HG02759 (cell line): ENCODE measurements at regions not wholly inside any gene's neighbourhood (a gene's known extent, or its start where the extent isn't known, plus 50 kb on each side); places are given as distances from the start of the nearest gene placed in this dataset.
"Not testable (repeated sequence)": the region's sequence is repeated elsewhere in the genome, so short reads cannot be mapped to it uniquely, and the experiment has no call there.

Experiments used
- ATAC-seq: cut with Tn5 transposase; IDR thresholded peaks from one replicate; pipeline ENCODE4 v1.9.1; 2021; ENCODE audit warnings: mild to moderate bottlenecking, moderate library complexity; ENCODE audit not compliant: unreplicated experiment

DNA sequence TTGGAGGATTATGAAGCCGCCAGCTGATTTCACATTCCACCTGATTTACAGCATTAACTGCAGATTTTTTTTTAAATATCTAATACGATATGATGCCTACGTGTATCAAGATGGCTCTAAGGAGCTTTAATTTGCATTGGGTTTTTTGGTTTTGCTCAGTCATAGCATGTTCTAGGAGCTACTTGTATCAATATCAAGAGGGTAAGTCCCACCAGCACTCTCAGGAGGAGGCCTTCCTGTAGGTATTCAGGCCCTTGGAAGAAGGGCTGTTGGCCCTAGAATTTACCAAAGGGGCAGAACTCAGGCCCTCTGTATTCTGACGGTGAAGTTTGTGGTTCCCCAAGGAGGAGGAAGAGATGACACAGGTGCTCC, 97.2 kb upstream of the IPO5 start:
- no peak for ATAC-seq

DNA sequence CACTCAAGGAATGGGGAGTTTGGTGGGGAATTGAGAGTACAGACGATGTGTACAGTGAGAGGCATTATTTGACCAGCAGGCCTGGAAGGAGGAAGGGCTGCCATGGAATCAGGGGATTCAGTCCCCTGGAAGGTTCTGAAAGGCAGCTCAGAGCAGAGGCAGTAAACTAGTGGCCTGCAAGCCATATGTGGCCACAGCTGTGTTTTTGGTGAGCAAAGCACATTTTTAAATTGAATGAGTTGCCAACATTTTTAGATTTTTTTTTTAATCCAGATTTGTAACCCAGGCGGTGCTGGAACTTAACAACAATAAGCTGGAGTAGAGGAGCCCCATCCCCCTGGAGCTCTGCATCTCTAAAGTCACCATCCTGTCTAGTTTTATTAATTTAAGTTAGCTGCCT, 95.3 kb upstream of the IPO5 start:
- no peak for ATAC-seq

DNA sequence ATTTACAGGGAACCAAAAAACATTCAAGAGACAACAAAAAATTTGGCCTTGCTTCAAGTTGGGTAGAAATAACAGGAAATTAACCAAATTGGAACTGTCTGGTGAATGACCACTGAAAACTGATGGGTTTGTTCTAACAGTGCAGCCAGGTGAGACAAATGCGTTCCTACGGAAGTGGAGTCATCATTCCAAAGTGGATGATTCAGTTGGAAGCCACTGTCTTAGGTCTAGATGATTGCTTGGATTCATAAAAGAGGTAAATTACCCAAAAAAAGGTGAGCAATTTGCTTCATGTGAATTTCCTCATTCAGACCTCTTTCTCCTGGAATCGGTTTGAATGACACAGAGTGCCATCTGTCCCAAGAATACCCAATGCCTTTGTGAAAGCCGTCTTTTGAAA, 87.1 kb upstream of the IPO5 start:
- no peak for ATAC-seq

DNA sequence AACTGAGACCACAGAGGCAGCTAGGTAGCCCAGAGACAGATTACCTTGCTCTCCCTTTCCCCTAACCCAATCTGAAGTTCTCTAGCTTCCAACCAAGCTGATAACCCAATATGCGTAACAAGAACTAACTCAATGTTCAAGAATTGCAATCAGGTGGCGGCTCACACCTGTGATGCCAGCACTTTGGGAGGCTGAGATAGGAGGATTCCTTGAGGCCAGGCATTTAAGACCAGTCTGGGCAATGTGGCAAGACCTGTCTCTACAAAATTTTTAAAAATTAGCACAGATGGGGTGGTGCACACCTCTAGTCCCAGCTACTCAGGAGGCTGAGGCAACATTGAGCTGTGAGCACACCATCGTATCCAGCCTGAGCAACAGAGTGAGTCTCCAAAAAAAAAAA, 86.7 kb upstream of the IPO5 start:
- ATAC-seq = no peak

DNA sequence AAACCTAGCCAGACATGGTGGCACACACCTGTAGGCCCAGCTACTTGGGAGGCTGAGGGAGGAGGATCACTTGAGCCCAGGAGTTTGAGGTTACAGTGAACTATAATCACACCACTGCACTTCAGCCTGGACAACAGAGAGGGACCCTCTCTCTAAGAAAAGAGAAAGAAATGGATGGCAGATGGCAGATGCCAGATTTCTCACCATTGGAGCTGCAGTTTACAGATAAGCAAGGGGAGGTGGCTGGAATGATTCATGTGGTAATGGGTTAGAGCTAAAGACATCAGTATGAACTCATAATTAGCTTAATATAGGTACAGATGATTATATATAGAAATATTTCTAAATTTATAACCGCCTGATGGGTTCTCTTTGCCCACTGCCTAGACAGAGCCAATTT, 80.1 kb upstream of the IPO5 start:
- no peak for ATAC-seq

DNA sequence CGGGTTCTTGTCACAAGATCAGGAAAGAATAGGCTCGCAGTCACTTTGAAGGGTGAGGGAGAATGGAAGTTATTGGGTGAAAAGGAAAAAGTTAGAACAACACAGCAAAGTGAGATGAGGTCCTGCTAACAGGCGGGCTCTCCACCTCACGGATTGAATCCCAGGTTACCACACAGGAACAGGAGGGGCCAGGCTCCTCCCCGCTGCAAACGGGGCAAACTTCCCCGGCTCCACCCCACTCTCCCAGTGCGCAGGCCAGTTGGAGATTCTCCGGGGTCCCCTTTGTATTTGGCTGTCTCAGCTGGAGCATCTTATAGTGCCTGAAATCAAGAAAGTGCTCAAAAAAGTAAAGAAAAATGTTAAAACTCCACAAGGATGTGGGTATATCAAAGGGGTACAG, 78.3 kb upstream of the IPO5 start:
- no peak for ATAC-seq

DNA sequence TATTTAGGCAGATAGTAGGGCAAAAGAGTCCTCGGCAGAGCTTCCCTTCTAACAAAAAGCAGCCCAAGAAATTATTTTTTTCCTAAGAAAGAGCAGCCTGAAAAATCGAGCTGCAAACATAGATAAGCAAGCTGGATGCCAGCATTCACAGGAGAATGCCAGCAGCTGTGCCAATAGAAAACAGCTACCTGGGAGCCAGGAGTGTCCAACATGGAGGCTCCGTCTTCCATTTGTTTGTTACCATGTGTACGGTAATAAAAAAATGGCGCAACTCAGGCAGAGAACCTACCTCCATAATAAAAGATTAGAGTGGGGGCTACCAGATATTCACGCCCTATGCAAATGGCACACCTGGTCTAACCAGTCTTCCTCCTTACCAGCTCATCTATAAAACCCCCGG, 77.6 kb upstream of the IPO5 start:
- no peak for ATAC-seq

DNA sequence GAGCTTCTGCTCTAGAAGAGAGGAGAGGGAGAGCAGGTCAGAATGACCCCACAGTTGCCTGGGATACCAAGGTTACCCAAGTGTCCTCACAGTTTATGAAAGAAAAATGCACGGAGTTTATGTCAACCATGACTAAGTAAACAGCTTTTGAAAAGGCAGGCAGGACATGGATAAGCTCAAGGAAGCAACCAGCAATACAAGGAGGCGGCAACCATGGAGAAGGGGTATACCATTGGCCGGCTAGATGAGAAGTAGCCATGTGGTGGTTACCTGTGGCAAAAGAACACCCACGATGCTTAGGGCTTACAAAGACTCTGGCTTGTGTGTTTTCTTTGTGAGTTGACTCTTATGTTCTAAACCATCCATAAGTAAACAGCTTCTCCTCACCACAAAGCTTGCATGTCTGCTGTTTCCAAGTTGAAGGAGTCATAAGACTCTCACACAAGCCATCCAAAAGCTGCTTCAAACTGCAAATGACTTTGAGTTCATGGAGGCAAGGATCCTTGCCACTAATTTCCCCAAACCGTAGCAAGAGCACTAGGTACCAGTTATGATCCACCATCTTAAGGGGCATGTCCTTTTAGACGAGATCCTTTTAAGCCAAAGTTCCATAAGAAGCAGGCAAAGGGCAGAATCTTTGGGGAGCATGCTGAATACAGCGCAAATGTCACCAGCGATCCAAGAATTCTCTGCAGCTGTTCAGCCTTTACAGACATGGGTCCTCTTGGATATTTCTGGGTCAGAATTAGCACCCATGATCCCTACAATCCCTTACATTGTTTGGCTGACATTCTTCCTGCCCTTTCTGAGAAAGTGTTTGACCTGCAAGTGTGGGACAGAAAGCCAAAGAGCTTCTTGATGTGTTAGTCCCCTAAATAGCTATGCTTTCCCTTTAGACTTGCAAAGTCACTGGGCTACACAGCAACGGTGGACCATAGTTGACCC, 74.8 kb upstream of the IPO5 start:
- no peak for ATAC-seq

DNA sequence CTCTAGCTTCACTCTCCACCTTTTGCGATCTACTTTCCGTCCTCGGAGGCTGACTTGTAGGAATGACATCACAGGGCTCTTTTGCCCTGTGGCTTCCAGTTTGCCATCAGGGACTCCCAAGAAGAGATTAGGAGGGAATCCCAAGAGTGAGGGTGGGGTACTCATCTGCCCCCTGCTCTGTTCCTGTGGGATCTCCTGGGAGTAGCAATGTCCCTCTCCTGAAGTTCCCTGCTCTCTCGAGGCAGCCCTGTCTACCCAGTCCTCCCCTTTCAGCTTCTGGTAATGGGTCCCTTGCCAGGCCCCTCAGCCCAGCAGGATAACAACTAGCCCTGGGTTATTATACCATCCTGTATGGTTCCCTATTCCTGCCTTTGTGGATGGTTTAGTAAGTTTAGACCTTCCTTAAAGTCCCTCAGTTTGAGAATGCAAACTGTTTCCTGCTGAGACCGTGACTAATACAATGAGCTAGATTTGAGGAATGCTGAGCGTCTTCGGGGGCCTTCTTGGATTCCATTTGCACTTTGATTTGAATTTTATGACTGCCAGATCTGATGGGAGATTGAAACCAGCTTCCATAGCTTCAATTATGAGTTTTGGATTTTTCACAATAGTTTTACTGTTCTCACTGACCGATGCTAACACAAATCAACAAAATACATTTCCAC, 73.7 kb upstream of the IPO5 start:
- ATAC-seq = no peak

DNA sequence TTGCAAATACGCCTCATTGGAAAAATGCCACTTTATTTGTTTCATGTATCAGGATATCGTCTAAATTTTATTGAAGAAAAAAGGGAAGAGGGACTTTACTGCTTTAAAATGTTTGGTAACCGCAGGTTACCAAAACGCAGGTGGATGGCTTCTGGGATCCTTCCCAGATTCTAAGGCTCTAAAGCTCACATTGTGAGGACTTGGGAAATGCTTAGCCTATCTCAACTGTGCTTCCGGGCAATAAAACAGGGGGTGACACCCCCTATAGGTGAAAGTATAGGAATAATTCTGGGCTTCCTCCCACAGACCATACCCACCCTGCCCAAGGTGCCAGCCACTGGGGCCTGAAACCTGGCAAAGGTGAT, 73.2 kb upstream of the IPO5 start:
- ATAC-seq = no peak

DNA sequence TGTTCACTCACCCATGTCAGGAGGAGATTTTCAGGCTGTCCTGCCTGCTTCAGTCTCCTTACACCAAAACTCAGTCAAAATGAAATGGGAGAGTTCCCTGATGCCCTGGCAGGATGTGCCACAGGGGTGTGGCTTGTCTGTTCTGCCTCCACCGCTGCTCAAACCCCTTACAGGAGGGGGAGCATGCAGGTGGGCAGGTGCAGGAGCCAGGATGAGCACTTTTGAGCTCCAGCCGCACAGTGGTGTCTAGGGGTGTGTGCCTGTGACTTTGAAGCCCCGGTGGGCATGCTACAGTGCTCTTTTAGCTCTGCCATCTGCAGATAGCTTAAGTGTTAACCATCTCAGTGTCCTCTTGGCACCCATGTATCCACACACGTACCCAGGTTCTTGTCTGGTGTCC, 71.9 kb upstream of the IPO5 start:
- no peak for ATAC-seq

DNA sequence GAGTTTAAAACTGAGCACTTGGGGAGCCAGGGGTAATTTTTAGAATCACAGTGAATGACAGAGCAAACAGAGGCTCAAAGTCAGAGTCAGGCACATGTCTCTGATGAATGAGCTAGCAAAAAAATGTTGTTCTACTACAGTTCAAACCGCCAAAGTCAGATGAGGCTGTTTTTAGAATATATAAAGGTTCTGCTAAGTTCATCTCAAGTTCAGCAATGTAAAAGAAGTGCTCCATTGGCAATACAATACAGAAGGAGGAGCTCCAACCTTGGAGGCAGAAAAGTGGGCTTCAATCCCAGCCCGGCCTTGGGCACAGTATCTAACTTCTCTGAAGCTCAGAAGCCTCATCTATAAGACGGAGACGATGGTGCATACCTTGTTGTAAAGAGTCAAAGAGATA, 70.1 kb upstream of the IPO5 start:
- no peak for ATAC-seq

DNA sequence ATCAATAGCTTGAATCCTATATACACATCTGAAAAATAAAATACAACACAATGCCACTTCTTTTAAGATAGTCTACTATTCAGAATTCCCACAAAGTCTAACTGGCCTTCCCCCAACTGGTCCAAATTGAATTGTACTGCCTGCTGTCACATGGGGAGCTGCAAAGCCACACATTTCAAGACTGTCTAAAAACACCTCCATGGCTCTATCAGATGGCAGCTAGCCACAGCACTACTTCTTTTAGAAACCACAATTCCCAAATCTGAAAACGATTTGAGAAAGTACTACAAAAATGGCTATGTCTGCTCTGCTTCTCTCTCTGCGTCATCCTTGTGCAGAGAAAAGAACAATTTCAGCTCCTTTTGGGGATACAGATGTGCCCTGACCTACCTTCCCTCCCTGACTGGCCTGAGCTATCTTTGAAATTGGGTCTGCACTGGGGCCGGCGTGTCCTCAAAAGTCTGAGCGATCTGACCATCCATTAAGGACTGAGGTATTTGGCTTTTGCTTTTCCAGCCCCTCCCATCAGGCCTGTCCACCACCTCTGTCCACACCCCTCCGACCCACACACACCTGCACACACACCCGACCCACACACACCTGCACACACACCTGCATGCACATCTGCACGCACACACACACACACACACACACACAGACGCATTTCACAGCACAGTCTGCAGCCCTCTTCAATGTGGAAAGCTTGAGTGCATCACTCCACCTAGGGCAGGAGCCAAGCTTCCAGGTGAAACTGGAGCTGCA, 68.6 kb upstream of the IPO5 start:
- no peak for ATAC-seq

DNA sequence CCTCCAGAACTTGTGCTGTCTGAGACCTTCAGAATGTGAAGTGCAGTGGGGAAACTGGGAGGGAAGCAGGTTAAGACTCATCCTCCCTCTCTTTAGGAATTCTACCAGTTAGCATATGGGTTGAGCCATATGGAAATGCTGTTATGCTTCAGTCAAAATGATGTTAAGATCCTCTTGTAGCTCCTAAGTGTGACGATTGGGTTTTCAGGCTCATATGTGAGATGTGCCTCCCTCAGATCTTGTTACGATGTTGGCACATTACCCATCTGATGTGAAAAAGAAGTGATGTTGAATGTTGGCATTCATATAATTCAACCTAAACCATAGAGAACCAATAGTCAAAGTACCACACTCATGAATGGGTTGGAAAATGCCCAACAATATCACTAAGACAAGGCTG, 67.8 kb upstream of the IPO5 start:
- ATAC-seq = no peak

DNA sequence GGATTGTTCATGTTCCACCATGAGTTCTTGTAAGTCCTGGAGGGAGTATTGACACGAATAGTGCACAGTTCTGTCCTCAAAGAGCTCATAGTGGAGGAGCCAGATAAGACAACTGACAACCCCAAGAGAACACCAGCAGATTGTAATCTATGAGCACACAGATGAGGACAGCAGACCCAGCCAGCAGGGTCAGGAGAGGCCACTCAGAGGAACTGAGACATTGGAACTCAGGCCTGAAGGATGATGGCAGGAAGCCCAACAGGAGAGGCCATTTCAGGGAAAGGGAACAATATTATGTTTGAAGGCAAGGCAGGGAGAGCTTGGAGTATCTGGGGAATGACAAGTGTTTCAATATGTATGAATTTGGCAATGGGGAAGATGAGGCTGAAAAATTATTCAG, 63.7 kb upstream of the IPO5 start:
- ATAC-seq = no peak

DNA sequence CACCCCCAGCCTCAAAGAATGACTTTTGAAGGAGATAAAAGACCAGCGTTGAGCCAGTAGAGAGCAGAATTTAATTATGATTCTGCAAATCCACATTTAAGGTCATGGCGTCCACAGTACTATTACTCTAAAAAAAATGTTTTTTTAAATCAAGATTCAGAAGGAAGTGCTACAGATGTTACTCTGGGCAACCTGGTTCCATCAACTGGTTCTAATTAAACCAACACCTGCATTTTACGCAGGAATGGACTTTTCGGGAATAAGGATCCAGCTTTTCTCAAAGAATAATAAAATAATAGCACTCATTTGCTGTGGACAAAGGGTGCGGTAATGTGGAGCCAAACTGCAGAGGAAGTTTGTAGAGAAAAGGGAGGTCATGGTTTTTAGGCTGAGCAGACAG, 62.9 kb upstream of the IPO5 start:
- ATAC-seq = no peak

DNA sequence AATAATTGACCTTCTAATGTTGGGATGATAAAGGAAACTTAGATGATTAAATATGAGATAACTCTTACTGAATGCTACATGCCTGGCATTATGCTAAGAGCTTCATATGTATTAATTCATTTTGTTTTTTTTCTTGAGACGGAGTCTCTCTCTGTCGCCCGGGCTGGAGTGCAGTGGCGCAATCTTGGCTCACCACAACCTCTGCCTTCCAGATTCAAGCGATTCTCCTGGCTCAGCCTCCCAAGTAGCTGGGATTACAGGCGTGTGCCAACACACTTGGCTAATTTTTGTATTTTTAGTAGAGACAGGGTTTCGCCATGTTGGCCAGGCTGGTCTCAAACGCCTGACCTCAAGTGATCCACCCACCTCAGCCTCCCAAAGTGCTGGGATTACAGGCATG, 61.5 kb upstream of the IPO5 start:
- not testable (repeated sequence) for ATAC-seq

DNA sequence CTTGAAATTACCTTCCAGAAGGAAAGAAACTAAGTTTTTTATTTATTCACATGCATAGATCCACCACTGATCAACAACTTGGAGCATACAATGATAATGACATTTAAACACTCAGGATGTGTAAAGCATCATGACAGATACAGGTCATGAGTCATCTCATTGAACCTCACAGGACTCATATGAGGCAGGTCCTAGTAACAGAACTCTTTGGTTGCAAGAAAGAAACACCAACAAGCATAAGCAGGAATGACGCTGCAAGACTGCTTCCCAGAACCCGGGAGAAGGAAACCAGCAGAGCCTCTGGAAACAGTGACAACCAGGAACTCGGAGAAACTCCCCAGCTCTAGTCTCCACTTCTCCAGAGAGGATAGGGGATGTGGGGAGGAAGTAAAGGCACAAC, 60.8 kb upstream of the IPO5 start:
- no peak for ATAC-seq

DNA sequence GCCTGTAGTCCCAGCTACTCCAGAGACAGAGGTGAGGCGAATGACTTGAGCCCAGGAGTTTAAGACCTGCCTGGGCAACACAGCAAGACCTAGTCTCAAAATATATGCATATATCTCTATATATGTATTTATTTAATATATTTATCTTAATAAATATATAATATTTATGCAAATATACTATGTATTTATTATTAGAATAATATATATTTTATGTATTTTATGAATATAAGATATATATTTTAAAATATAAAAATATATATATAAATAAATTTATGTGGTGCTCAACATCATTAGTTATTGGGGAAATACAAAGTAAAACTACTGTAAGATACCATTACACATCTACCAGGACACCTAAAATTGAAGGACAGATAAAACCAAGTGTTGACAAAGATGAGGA, 58.1 kb upstream of the IPO5 start:
- no peak for ATAC-seq

DNA sequence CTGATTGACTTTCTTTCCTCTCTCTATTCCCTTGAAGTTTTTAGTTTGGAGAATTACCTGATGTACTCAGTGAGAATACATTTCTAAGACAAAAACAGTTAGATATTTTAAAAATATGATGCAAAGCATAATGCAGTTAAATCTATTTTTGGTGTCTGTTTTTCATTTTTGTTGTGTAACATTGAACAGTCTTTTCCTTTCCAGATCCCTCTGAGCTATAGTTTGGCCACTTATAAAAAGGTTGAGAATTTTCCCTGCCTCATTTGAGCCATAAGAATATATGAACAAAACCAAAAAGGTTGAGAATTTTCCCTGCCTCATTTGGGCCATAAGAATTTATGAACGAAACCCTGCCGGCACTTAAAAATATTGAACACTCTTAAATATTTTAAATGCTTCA, 57.0 kb upstream of the IPO5 start:
- ATAC-seq = no peak

DNA sequence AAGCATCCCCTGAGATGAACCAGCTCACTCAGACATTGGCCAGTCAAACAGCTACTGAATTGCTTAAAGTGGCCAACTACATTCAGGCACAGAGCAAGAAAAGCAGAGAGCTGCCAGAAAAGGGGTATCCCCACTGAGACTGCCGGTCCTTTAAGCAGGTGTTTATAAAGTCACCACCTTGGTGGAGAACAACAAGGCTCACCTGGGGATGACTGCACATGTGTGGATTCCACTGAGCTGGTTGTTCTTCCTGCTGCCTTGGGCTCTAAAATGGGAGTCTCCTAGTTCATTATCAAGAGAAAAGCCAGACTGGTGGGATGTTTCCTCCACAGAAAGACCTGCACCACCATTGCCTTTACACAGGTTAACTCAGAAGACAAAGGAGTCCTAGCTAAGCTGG, 51.8 kb upstream of the IPO5 start:
- ATAC-seq = no peak
